IPS DF 4.7 (cell line): ENCODE measurements at regions not wholly inside any gene's neighbourhood (a gene's known extent, or its start where the extent isn't known, plus 50 kb on each side); places are given as distances from the start of the nearest gene placed in this dataset.

Source experiments
- DNase-seq: peaks from one replicate; pipeline ENCODE4 v3.0.0-alpha.2; 2013; ENCODE audit warnings: low spot score; ENCODE audit errors: extremely low read depth

GRCh38 chr16:35823342-35823741 is 2363.9 kb downstream of the TP53TG3F start:
- no peak for DNase-seq

- no peak for DNase-seq
These were observed 2382.2 kb downstream of the TP53TG3F start for GRCh38 chr16:35841632-35842031.

GRCh38 chr16:35862242-35862641 is 2402.8 kb downstream of the TP53TG3F start:
- DNase-seq, result no peak

DNA sequence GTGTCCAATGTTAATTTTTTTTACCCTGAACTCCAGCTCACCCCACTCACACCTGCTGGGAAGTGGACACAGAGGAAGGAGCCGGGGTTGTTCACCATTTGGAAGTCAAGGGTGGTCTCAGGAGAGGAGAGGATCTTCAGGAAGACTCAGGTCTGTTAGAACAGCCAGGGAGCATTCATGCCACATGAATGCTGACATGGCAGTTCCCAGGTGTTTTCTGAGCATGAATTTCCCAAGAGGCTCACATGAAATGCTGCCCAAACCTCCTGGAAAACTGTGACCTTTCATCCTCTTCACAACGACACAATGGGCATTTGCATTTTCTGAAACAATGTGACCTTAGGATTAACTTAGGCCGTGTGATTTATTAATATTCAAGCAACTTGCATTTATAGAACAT is 2409.2 kb downstream of the TP53TG3F start:
- DNase-seq, result no peak

- DNase-seq, result no peak
These were observed 2414.1 kb downstream of the TP53TG3F start for GRCh38 chr16:35873472-35873871.

- DNase-seq, result no peak
These were observed 2422.2 kb downstream of the TP53TG3F start for GRCh38 chr16:35881654-35882053.

GRCh38 chr16:35906440-35906839 is 2447.0 kb downstream of the TP53TG3F start:
- DNase-seq, result no peak

DNA sequence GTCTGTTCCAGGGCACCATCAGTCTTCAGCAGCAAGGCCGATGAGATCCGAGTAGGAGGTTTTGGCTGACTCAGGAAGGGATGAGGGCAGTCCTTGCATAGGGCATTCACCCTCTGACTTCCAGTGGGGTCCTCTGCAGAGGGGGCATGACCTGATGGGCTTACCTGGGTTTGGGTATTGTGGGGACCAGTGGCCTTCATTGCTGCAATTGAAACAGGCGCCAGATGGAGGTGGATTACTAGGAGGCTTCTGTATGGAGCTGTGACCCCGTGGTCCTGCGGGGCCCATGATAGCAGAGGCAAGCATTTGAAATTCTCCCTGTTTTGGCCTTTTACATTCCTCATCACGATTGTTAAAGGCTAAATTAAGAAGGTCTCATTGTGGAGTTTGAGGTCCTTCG is 2448.7 kb downstream of the TP53TG3F start:
- no peak for DNase-seq

GRCh38 chr16:35908942-35909341 is 2449.5 kb downstream of the TP53TG3F start:
- DNase-seq, result peak; percentile 0

GRCh38 chr16:35909351-35909954 is 2450.0 kb downstream of the TP53TG3F start:
- no peak for DNase-seq

DNA sequence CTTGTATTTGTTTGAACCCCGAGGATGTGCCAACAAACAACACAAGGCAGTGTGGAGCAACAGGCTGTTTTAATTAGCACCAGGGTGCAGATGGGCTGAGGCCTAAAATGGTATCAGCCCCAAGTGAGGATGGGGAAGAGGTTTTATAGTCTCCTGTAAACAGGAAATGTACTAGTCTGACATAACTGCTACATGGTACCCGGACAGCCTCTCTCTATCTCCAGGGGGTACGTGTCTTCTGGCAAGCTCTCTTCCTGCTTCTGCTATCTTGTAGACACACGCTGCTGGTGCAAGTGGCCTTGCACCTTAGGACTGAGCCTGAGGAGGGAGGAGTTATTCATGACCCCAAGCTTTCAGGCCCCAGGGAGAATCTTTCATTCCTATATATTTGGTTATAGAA is 2451.0 kb downstream of the TP53TG3F start:
- DNase-seq, result no peak

- no peak for DNase-seq
These were observed 2452.5 kb downstream of the TP53TG3F start for GRCh38 chr16:35911899-35912298.

- DNase-seq, result no peak
These were observed 2472.3 kb downstream of the TP53TG3F start for GRCh38 chr16:35931722-35932121.
